HepG2 (cell line): ENCODE measurements at regions not wholly inside any gene's neighbourhood (a gene's known extent, or its start where the extent isn't known, plus 50 kb on each side); places are given as distances from the start of the nearest gene placed in this dataset.
"Not testable (repeated sequence)": the region's sequence is repeated elsewhere in the genome, so short reads cannot be mapped to it uniquely, and the experiment has no call there.

ENCODE experiments used
- CHD4 ChIP-seq: fragments of 200-600 bp; sonication (generic); IDR thresholded peaks from 2 replicates; pipeline ENCODE4 v1.7.0; 2017; ENCODE audit warnings: mild to moderate bottlenecking, low read length, borderline replicate concordance
- ELK4 ChIP-seq: sonication (generic); formaldehyde crosslinking; IDR thresholded peaks from 2 replicates; pipeline ENCODE4 v1.9.0; 2021; ENCODE audit warnings: missing genetic modification reagents, borderline replicate concordance
- MEIS2 ChIP-seq: sonication (generic); formaldehyde crosslinking; IDR thresholded peaks from 2 replicates; pipeline ENCODE4 v1.9.0; 2021; ENCODE audit warnings: mild to moderate bottlenecking, missing genetic modification reagents
- PTBP1 ChIP-seq: fragments of 200-400 bp; formaldehyde crosslinking; IDR thresholded peaks from 2 replicates; pipeline ENCODE4 v1.6.1; 2018; ENCODE audit warnings: low read length, low read depth; ENCODE audit not compliant: poor library complexity, severe bottlenecking
- SP2 ChIP-seq: sonication (generic); formaldehyde crosslinking; IDR thresholded peaks from 2 replicates; pipeline ENCODE4 v1.5.1; 2020; ENCODE audit warnings: mild to moderate bottlenecking, missing genetic modification reagents
- THAP11 ChIP-seq: IDR thresholded peaks from 2 replicates; pipeline ENCODE4 v1.6.1; 2016; ENCODE audit warnings: missing biosample characterization, missing genetic modification reagents

- TF ChIP-seq SP2 (CRISPR knock-in tag); PTBP1; CHD4; ELK4 (CRISPR knock-in tag); THAP11; MEIS2 (CRISPR knock-in tag): not testable (repeated sequence)
These were observed 203.5 kb downstream of the DLL1 start for GRCh38 chr6:170087421-170087780.
